GM12891 (cell line): ENCODE measurements at regions not wholly inside any gene's neighbourhood (a gene's known extent, or its start where the extent isn't known, plus 50 kb on each side); places are given as distances from the start of the nearest gene placed in this dataset.

Experiments used
- POLR2A ChIP-seq: IDR thresholded peaks from 2 replicates; pipeline ENCODE4 v1.6.1; 2011; ENCODE audit warnings: low read depth, low read length, control low read depth
- POLR2AphosphoS5 ChIP-seq: IDR thresholded peaks from 2 replicates; pipeline ENCODE4 v1.6.1; 2011; ENCODE audit warnings: low read depth, low read length, control low read depth
- POU2F2 ChIP-seq: IDR thresholded peaks from 2 replicates; pipeline ENCODE4 v1.6.1; 2011; ENCODE audit warnings: low read depth, mild to moderate bottlenecking, control low read depth, low read length, moderate library complexity
- TAF1 ChIP-seq: IDR thresholded peaks from 2 replicates; pipeline ENCODE4 v1.6.1; 2011; ENCODE audit warnings: low read depth, low read length, control low read depth

GRCh38 chr6:144811140-144811539, 526.0 kb downstream of the UTRN start:
- TF ChIP-seq POLR2AphosphoS5 (no peak), POLR2A (no peak), TAF1 (no peak), POU2F2 (no peak)
